GM21528 (cell line): ENCODE measurements at regions not wholly inside any gene's neighbourhood (a gene's known extent, or its start where the extent isn't known, plus 50 kb on each side); places are given as distances from the start of the nearest gene placed in this dataset.
"Not testable (repeated sequence)": the region's sequence is repeated elsewhere in the genome, so short reads cannot be mapped to it uniquely, and the experiment has no call there.

Experiments
- ATAC-seq: cut with Tn5 transposase; IDR thresholded peaks from one replicate; pipeline ENCODE4 v1.9.1; 2021; ENCODE audit warnings: mild to moderate bottlenecking, moderate library complexity; ENCODE audit not compliant: unreplicated experiment, low FRiP score

DNA sequence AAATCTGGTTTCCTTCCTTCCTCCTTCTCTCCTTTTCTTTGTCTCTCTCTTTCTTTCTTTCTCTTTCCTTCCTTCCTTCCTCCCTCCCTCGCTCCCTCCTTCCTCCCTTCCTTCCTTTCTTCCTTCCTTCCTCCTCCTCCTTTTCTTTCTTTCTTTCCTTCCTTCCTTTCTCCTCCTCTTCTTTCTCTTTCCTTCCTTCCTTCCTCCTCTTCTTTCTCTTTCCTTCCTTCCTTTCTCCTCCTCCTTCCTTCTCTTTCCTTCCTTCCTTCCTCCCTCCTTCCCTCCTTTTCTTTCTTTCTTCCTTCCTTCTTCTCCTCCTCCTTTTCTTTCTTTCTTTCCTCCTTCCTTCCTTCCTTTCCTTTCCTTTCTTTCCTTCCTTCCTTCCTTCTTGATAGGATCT lies 61.2 kb downstream of the VIP start:
- no peak for ATAC-seq

DNA sequence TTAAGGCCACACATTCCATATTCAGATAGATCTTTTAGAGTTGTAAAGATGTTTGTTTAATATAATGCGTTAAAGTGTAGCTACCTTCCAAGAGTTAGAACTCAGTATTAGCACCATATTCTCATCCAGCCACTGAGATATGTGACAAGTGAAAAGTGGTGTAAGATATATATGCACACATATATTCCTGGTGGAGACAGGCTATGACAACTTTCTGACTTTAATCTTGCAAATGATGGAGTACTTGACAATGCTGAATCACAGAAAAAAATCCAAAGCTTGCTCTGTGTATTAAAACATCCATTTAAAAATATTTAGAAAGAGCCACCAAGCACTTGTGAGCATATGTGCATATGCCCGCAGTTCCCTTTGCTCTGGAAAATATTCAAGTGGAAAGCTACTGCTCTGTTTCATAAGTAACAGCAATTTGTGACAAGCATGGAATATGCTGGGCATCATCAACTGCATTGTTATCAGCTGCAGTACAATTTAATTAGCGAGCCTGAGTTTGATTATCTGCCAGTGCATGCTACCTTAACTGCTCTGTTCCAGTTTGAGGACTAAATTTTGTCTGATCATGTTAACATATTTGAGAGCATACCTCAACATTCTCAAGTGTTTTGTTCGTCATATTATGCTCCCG lies 64.8 kb downstream of the VIP start:
- ATAC-seq, result no peak

DNA sequence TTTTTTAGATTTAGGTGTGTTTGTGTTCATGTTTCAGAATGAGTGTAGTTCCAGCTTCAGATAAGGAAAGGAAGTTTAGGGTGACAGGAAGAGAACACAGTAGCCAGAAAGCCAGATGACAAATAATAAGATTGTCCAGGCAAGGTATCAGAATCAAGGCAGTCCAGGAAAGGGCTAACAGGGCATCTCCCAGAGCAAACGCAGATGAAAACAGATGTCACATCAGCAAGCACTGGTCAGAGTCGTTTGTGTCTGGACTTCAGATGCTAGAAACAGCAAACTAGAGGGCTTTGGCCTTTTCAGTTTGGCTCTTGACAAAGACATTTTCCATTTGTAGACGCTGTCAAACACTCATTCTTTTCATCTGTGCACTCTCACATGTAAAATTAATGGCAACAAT lies 65.5 kb downstream of the VIP start:
- no peak for ATAC-seq

DNA sequence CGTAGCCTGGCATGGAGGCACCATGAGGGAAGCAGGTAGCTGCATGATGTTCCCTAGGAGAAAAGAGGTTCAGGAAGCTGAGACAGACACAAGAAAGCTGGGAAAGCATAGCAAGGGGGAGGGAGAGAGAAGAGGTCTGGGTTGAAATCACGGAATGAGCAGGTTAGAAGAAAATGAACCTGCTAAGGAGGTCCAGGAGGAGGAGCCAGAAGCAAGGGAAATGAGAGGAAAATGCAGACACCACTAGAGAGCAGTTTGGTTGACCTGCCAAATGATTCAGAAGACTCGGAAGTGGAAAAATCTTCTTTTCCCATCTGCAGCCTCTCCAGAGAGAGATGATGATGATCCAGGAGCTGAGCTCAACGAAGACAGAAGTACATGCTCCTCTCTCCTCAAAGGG lies 70.9 kb downstream of the VIP start:
- no peak for ATAC-seq

DNA sequence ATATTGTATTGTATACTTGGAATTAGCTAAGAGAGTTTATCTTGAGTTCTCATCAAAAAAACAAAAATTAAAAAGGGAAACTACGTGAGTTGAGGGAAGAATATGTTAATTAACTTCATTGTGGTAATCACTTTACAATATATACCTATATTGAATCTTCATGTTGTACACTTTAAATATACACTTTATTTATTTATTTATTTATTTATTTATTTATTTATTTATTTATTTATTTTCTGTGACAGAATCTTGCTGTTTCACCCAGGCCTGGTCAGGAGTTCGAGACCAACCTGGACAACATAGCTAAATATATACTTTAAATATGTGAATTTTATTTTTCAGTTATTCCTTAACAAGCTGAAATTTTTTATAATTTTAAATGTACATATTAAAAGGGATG lies 74.1 kb downstream of the VIP start:
- no peak for ATAC-seq

DNA sequence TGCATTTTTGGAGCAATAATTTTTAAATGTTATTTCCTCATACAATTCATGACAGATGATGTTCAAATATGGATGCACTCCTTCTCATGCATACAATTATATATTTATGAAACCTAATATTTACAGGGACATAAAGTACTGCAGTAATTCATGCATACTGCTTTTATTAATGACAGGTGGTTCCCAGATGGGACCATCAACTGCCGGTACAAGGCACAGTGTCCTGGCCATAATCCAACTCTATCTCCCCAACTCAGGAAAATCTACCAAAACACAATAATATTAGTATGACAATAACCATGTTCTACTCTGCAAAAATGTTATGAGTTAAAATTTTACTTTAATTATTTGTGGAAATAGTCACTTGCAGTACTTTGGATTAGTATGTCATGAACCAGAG lies 77.8 kb downstream of the VIP start:
- ATAC-seq, result no peak

DNA sequence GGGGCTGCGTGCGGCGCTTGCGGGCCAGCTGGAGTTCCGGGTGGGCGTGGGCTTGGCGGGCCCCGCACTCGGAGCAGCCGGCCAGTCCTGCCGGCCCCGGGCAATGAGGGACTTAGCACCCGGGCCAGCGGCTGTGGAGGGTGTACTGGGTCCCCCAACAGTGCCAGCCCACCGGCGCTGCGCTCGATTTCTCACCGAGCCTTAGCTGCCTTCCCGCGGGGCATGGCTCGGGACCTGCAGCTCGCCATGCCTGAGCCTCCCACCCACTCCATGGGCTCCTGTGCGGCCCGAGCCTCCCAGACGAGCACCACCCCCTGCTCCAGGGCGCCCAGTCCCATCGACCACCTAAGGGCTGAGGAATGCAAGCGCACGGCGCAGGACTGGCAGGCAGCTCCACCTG lies 83.8 kb downstream of the VIP start:
- ATAC-seq, result not testable (repeated sequence)

DNA sequence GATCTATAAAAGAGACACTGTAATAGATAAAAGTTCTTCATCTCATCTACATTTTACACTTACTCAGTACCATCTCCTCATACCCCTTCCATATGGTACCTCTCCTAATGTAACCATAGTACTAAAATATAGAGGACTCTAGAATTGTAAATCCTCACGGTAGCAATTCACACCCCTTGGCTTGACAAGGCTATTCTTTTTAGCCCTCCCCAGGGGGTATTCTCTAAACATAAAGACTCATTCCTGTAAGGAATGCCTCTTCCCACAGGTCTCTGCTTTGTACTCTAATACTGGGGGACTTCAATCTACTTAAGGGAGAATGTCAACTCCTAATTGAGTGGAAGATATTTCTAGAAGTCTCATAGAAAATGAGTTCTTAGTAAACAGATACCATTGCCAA lies 85.9 kb downstream of the VIP start:
- no peak for ATAC-seq

DNA sequence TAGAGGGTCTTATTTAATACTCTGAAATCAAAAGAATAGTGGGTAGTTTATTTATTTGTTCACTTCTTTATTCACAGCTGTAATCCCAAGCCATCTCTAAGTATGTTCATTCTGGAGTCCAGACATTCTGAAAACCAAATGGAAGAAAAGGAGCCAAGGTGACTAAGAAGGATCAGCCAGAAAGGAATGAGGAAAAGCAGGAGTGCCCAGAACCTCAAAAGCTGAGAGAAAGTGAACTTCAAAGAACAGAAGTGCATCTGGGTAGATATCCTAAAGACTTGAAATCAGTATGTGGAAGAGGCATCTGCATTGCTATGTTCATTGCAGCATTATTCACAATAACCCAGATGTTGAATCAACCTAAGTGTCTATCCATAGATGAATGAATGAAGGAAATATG lies 94.8 kb downstream of the VIP start:
- ATAC-seq, result no peak

DNA sequence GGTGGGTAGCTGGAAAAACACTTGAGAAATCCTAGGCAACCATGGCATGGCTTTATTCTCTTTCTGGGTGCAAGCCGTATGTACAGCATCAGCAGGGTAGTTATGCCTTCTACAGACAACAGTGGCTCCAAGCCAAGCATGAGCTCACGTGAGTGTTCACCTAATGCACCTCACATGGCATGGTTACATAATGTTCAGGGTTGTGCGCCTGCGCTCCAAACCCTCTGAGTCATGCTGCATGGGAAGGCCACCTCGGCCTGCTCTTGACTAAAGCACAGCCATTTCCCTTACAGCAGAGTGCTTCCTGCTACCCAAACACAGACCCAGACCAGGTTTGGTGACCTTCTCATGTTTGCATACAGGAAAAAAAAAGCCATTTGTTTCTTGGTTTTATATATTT lies 96.2 kb downstream of the VIP start:
- no peak for ATAC-seq

DNA sequence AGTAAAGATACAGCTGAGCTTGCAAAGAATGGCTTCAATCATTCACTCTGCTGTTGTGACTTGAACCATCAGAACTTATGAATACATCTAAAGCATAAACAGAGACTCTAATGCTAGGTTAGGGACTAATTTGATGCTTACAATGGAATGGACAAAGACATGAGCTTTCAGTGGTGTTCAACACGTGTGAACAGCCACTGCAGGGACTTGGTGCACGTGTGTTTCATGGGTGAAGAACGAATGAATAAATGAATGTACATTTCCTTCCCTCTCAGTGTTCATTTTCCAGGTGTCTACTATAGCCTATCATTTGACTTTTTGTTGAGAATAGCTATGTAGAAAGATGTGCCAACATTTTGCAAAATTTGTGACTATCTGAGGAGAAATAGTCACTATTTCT lies 98.3 kb downstream of the VIP start:
- ATAC-seq, result no peak

DNA sequence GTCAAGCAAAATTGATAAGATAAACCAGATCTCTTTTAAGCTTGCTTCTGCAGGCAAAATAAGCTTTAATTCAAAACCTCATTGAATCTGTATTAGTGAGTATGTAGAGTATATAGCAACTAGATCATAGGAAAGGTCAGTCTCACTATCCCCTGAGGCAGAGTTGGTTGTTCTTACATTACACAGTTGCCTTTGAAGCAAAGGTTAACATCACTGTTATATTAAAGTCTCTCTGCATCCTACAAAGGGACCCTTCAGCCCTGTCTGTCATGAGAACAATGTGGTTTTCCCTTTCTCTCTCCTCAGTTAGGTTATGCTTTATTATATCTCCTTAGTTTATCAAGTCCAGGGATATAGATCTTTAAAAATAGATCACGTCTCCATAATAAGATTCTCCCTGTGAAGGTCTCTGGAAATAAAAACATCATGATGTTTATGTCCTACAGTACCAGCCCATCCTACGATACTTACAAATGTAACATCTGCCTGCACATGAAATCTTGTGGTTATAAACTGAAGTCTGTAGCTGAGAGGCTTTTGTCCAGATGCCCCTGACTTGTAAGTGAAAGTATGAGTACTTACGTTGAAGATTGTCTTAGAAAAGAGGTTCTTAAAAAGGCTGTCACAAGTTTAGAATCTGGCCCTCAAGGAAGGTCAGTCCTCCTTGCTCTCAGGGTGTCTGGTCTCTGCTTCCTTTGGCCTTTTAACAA lies 103.6 kb downstream of the VIP start:
- no peak for ATAC-seq

DNA sequence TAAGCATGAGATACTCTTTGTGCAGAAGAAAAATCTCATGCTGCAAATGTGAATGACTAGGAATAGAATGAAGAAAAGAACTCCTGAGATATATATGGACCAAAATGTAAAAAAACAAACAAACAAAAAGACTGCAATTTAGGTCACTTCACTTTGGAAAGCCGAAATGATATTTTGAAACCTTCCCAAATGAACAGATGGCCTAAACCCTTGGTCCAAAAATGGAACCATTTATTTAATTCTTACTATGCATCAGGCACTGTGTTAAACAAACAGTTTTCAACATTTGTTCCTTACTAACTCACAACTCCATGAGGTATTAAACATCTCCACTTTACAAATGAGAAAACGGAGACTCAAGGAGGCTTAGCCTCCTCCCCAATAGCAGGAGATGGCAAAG lies 107.5 kb downstream of the VIP start:
- no peak for ATAC-seq

DNA sequence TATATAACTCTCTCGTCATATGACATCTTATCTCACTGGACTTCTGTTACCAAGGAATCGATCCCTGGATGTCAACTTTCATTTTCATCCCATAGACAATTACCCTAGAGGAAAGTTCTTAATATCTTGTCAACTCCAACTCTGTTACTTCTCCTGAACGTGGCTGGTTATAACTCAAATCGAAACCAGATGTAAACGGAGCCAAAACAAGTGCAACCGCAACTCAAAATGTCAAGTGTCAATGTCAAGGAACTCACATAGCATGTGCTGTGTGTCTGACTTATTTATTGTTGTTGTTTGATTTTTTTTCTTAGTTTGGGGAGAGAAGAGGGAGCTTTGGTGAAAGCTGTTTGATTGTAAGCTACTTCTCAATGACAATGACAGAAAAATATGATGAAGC lies 108.6 kb downstream of the VIP start:
- ATAC-seq, result no peak

DNA sequence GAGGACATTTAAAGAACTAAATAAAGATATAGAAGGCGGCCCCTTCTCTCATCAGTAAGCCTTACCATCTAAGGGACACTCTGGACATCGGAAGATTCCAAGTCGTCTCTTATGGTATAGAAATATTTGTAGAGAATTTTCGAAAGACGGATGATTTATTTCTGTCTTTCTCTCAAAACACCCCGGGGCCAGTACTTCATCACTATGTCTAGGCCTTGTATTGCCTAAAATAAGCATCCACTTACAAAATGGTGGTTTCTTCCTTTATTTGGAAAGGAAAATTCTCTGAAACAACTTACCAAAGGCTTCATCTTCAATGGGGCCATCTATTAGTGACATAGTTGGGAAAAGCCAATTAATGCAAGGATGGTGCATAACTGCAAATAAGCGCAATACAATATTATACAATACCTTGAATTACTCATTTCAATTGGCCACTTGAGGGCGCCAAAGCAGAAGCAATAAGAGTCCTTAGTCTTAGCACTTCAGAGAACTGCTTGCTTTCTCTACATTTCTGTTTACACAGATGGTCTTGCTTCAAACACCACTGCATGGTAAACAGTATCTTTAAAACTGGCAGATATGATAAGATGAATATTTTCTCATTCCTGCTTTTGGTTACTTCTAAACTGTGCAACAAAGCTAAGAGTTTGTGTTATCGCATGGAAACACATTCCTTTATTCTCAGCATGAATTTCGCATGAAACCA lies 113.2 kb downstream of the VIP start:
- peak; percentile 94 for ATAC-seq

DNA sequence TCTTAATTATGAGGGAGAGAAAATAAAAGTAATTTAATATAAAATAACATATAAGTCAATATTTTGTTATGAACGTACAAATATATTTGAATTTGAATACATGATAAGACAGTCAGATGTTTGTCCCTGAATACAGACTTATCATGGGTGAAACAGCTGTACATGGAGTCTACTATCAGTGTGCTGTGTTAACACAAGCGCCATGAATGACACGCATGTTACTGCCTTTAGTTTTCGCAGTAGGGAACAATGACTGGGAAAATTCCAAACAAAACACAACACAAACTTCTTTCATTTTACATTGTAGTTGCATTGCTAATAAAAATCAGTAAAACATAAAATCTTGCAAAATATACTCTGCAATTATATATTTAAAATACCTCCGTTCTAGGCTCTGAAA lies 108.6 kb downstream of the FBXO5 start:
- no peak for ATAC-seq

DNA sequence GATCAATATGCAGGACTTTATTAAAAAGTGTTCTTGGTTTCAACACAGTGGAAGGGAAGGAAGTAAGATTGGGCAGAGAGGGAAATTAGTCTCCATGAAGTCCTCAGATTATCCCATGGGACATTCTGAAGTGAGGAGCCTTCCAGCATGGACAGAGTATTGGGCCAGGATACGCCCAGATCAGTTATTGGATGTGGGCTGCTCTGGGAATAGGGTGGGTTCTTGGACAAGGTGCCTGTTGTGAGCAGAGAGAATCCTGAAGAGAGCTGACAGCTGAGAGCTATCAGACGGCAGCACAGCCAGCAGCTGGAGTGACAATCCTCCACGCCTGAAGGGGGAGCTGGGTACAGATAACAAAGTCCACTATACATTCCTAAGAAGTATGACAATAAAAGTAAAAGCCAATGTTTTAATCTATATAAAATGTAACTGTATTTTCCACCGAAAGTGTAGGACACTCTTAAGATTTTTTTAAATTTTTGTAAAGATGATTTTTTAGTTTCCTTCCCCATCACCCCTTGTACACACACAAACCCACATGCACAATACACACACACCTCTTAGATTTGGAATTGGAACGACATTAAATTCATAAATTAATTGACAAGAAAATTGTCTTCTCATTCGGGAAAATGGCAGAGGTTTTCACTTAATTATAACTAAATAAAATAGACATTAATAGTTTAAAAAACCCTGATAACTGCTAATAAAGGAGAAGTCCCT lies 107.8 kb downstream of the FBXO5 start:
- ATAC-seq, result no peak

DNA sequence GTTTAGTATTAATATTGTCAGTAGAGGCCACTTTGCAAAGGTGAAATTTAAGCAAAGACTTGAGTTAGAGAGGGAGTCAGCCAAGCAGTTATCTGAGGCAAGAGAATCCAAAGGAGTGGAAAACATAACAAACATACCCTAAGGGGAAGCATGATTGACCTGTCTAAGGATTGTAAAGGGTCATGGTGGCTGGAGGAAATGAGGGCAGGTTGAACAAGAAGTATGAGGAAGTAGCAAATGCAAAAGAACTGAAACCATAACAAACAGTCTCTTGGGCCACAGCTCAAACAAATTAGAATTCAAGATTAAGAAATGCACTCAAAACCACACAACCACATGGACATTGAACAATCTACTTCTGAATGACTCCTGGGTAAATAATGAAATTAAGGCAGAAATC lies 103.2 kb downstream of the FBXO5 start:
- no peak for ATAC-seq

DNA sequence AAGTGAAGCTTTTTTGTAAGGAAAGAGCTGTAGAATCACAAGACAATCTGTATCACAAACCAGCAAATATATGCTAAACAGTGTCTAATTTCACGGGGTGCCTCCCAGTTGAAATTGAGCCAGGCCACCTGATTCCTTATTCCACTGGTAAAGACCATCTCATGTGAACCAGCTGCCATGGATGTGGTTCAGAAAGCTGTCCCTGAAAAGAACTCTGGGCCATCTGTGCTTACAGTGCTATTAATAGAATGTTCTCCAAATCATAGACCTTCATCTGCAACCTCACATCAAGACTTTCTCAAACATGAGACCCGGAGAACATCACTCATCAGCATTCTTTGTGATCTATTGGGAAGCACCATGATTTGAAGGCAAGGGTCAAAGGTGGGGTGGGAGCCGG lies 89.7 kb downstream of the FBXO5 start:
- ATAC-seq, result no peak

DNA sequence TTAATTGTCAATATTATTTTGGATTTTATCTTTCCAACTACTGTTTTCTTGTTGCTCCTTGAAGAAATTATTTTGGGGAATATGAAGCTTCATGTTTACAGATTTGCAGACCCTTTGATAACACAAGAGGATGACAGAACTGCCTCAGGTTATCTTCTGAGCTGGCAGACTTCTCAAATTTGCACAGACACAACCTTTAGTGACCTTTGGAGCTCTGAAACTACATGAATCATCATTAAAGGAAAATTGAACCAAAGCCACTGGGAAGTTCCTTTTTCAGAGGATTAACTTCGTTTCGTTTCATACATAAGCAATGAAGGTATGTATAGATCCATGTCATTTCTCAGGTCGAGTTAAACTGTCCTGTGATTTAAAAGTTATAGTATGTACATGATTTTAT lies 85.9 kb downstream of the FBXO5 start:
- no peak for ATAC-seq

DNA sequence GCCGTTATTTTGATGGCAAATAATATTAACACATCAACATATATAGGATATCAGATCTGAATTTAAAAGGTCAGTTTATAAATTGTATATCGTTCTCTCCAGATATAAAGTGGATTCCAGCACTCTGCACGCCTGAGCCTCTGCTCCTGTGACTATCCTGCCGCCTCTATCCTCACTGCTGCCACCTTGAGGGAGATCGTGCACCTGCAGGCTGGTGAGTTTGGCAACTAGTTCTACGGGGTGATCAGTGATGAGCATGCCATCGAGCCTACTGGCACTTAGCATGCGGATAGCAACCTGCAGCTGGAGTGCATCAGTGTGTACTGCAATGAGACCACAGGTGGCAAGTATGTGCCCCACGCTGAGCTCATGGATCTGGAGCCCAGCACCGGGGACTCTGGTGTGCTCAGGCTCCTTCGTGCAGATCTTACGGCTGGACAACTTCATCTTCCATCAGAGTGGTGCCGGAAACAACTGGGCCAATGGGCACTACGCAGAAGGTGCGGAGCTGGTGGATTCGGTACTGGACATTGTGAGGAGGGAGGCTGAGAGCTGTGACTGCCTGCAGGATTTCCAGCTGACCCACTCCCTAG lies 84.9 kb downstream of the FBXO5 start:
- peak; percentile 99 for ATAC-seq
